H54 (cell line): ENCODE measurements at regions not wholly inside any gene's neighbourhood (a gene's known extent, or its start where the extent isn't known, plus 50 kb on each side); places are given as distances from the start of the nearest gene placed in this dataset.

Experiments
- DNase-seq: peaks from one replicate; pipeline ENCODE4 v3.0.0; 2011; ENCODE audit warnings: low spot score, mixed read lengths; ENCODE audit not compliant: insufficient read length
- FAIRE-seq: peaks from 3 replicates; lab custom pipeline; 2011; peaks lifted over from hg19 to GRCh38; lab: Jason Lieb, UNC
- POLR2A ChIP-seq: IDR thresholded peaks from 2 replicates; pipeline ENCODE4 v1.6.1; 2011; ENCODE audit warnings: low read depth, mild to moderate bottlenecking, low read length

DNA sequence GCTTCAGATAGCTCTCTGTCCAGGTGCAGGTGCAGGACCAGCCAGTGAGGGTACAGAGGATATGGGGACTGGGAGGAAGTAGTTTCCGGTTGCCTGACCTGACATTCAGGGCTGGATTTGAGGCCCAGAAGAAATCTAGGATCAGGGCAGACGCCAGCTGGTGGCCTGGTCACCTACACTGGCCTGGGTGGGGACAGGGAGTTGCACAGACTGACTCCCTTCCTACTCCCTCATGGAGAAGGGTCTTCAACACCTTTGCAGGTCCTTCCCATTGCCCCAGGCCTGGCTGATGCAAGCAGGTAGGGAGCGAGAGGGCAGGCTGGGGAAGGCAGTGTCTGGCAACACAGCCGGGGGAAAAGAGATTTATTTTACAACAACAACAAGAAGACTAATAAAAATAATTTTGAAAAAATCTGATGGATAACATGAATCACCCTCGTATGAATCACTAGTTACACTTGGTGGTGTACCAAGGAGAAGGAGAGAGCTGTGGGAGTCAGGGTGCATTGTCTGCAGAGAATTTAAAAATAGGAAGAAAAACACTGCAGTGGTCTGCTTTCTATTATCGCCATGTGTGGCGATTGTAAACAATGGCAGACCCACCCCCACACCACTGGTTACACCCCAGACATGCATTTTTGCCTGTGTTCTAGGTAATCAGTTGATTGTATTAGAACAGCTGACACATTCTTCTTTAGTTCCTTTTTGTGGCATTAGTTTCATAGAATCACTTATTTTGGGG lies 62.3 kb upstream of the SNX9 start:
- no peak for FAIRE-seq
- DNase-seq, result no peak
- no peak for TF ChIP-seq POLR2A

DNA sequence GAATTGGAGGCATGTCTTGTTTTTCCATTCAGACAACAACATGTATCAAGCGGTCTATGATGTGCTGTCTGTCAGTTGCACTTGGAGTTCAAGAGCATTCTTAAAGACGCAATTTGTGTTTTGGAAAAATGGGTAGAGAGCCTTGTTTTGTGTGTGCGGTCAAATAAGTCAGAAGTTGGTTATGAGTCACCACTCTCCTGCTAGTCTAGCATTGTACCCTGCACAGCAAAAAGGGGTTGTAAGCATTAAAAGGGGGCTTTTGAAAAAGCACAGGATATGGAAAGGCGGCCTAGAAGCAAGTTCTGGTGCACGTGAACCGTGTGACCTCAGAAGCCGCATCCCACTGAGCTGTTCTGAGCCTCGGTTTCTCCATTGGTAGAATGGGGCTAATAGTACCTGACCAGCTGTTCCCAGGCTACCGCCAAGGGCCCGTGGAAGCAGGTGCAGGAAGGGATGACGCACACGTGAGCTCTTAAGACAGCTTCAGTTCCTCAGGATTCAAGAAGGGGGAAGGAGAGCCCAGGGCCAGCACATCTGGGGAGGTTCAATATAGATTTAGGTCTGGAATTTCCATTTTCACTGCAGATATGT lies 61.6 kb upstream of the SNX9 start:
- no peak for TF ChIP-seq POLR2A
- DNase-seq (no peak), FAIRE-seq (no peak)

DNA sequence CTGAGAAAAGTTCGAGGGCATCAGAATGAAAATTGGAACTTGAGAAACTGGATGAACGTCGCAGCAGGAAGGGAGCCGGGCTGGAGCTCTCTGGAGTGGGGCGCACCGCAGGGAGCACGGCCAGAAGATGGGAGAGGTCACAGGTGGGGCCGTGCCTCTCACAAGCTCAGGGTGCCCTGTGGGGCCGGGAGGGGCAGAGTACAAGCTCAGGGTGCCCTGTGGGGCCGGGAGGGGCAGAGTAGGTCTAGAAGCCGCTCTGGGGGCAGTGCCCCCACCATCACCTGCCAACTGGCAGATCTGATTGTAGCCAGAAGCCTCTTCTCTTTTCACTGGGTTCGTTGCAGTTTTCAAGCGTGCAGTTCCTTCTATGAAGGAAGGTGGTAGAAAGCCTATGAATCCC lies 61.1 kb upstream of the SNX9 start:
- TF ChIP-seq POLR2A, result no peak
- FAIRE-seq, result no peak
- no peak for DNase-seq

DNA sequence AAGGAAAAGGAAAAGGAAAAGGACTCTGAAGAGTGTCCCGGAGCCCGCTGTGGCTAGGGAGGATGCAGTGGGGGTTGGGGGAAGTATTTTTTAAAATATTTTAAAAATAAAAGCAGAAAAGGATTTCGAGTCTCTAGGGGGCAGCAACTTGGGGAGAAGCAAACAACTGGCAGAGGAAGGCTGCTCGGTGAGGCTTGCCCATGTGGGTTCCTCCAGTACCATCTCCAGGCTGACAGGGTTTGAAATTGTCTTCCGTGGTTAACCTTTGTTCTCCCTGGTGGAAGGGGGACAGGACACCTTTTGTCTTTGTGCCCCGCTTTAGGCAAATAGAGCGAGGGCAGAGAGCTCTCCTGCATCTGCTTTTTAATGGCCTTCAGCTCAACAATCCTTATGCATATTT lies 60.4 kb upstream of the SNX9 start:
- no peak for DNase-seq
- FAIRE-seq, result no peak
- no peak for TF ChIP-seq POLR2A

DNA sequence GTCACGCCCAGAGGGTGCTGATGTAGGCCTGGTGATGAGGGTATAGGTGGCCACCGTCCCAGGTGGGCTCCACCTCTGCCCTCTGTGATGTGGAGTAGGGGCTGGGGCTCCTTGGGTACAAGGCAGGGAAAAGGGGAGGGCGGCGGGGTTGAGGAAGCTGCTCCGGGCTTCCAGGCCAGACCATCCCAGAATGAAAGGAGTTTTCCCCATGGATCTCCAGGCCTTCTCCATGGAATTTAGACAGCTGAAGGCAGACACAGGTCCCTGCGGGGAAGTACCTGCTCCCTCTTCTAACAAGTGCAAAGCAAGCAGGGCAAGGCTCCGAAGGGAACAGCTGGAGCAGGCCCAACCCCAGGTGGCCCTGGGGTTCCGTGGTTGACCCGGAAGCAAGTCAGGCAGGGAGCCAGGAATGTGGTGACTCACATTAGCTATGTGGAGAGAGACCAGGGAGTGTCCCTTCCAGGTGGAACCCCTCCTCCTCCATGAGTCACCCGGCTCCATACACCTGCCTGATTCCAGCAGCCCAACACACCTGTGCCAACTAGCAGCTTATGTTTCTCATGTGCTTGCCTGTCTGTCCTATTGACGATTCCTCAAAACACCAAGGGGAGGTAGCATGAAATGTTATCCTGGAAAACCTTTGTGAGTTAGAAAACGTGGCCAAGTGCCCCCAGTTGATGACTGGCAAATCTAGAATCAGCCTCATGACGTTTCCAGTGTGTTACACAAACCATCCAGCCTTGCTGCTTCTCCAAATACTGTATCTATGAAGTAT lies 59.7 kb upstream of the SNX9 start:
- no peak for TF ChIP-seq POLR2A
- DNase-seq (peak; percentile 44), FAIRE-seq (no peak)

DNA sequence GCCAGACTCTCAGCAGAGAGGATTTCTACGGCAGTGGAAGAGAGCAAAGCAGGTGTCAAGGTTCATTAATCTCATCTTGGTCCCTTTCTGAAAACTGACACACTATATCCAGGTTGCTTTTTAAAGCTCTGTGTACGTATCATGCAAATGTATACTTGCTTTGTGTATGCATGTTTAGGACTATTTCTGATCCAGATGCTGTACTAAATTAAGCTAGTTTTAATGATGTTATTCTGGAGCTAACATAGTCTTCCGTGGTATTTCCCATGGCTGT lies 59.2 kb upstream of the SNX9 start:
- TF ChIP-seq POLR2A, result no peak
- no peak for DNase-seq
- FAIRE-seq, result no peak

DNA sequence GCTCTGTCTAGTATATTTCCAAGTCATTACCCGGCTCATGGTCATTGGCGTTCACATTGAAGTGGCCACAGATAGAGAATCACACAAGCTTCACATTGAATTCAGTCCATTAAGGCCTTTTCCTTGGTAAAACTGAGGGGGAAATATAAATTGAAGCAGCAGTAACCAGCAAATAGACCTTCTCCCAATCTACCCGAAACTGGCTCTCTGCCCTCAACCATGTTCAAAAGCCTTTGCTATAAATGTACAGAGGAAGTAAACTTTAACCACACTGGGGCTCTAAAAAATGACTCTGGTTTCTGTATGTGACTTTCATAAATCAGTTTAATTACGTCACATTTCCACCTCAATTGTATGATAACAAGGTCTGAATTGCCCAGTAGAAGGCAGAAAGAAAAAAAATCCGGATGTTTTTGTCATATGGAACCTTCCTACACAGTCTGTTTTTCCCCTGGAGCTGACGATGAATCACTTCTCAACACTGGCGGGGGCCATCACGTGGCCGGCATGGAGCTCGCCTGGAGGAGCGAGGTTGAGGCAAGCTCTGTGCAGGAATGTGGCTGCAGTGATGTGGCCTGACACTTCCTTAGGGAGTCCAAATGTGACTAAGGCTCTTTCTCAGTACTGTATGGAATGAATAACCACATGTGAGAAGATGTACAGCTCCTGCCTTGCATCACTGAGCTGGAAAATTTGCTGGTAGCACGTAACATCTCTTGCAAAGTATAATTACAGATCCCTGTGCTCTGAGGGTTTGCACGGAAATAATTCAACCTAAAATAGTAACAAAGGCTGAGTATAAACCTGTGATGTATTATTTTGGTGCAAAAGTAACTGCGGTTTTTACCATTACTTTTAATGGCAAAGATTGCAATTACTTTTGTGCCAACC lies 58.6 kb upstream of the SNX9 start:
- TF ChIP-seq POLR2A, result no peak
- FAIRE-seq (peak; percentile 77), DNase-seq (peak; percentile 55)

DNA sequence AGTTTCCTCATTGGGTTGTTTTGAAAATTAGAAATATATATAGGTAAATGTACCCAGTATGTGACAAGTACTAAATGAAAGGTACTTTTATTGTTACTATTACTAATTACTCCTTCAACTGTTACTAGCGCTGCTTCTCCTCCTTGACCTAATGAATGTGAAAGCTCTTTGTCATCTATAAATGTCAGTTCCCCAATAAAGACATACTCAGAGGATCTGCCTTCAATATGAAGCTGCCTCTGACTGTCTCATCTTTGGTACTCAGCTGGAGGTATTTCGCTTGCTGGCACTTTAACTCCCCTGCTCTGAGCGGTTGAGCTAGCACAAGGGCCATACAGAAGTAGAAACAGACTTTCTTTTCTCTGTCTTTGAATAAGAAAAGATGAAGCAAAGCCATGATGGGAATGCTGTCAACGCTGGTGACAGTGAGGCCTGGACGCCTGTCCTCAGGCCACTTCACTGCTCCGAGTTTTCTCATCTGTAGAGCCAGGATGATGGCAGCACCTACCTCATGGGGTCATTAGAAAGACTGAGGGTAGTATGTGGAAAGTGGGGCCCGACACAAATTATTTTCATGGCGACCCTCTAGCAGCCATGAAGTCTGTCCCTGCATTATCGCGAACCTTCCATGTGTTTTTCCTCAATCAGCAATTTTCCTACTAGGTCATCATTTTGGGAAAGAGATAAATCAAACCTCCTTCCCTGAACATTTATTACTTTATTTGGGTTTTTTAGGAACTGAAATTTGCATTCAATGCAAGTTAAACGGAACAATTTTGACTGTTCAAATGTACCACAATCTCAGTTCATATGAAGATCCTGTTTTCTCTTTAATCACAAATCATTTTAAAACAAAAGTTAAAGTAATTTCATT lies 55.9 kb upstream of the SNX9 start:
- DNase-seq, result no peak
- FAIRE-seq, result no peak

DNA sequence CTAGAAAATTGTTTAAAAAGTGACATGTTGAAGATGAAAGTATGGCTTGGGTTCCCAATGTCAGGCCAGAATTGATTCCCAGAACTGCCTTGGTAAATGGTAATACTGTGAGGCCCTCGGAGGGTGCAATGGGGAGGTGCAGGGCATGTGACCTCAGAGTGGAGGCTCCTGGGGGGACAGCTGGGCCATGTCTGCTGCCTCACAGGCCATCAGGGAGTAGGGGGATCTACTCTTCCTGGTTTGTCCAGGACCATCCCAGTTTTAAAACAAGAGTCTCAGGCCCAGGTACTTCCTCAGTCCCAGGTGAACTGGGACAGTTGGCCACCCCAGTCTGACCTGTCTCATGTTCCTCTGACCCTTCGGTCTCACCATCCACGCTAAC lies 55.3 kb upstream of the SNX9 start:
- TF ChIP-seq POLR2A, result no peak
- FAIRE-seq, result no peak
- DNase-seq, result no peak

More for the DNA sequence above, 55.9 kb upstream of the SNX9 start:
- TF ChIP-seq POLR2A, result no peak

DNA sequence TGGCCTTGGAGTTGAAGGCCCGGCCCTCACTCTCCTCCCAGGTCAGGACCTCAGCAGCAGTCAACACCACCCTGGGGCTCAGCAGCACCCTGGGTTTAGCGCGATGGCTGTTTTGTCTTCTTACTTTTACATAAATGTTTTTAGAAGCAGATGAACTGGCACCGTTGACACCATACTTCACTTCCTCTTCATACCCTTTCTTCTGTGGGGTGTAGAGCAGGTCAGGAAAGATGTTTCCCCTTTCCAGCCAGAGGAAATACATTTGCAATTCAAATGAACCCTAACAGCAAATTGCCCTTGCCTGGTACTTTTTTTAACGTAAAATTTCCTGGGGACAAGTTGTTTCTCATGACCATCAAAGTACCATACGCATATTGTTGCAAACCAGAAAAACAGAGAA lies 54.7 kb upstream of the SNX9 start:
- FAIRE-seq (no peak), DNase-seq (no peak)
- TF ChIP-seq POLR2A, result no peak

DNA sequence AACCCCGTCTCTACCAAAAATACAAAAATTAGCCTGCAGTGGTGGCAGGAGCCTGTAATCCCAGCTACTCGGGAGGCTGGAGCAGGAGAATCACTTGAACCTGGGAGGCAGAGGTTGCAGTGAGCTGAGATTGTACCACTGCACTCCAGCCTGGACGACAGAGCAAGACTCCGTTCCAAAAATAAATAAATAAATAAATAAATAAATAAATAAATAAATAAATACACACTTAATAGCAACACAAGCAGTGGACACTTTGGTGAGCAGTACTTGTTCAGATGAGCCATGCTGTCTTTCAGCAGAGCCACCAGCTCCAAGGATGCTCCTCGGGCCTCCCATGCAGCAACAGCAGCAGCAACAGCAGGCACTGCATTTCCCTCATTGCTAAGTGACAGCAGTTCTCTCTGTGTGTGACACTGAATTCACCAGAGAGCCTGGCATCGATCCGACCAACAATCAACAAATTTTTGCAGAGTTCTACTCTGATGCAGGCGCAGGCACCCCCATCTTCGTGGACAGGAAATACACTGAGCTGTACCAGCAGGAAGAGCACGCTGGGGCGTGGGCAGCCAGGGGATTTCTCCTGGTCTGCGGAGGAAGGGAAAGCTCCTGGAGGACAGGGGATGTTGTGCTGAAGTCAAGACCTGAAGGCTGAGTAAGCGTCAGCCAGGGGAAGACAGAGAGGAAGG lies 54.0 kb upstream of the SNX9 start:
- FAIRE-seq (no peak), DNase-seq (no peak)
- TF ChIP-seq POLR2A, result no peak

DNA sequence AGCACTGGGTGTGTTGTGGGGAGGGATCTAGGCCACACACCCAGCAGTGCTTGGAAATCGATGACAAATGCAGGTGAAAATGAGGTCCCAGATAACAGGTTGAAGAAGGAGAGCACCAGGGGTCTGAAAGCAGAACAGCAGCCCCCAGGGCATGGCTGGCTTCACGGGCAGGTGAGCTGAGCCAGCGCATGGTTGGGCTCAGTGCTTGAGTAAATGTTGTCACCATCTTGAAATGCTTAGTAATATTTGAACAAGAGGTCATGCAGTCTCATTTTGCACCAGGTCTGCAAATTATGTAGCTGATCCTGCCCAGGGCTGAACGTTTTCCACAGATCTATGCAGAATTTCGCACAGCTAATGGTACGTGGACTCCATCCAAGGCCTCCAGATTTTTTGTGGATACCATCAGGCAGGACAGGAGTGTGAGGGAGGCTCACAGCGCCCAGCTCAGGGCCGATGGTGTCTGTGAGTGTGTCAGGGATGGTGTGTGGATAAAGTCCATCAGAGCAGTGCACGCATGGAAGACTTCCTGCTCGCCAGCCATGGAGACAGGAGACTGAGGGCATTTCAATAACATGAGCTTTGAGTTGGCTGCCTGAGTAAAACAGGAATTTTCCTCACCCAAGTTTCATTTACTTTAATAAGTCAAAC lies 53.1 kb upstream of the SNX9 start:
- no peak for TF ChIP-seq POLR2A
- no peak for DNase-seq

DNA sequence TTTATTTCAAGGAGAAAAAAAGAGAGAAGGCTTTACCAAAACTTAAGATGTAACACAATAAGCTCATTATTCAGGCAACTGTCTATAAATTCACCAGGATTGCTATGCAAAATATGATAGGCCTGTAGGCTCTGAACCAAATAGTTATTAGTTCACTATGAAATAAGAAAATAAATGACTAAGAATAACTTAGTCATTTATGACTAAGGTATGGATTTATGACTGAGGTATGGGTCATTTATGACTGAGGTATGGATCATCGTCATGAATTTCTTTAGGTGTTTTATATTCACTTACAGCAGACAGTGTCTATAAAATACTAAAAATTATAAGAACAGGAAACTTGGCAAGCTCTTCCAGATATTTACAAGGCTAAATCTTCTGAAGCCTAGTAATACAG lies 52.1 kb upstream of the SNX9 start:
- TF ChIP-seq POLR2A, result no peak
- FAIRE-seq (no peak), DNase-seq (no peak)

More for the DNA sequence above, 53.1 kb upstream of the SNX9 start:
- FAIRE-seq, result no peak
